H1 (cell line): ENCODE measurements at regions not wholly inside any gene's neighbourhood (a gene's known extent, or its start where the extent isn't known, plus 50 kb on each side); places are given as distances from the start of the nearest gene placed in this dataset.

Source experiments
- CTCF ChIA-PET: fragments of 300-600 bp; sonication (Branson Sonifier 250); formaldehyde crosslinking; loops from one replicate; lab custom pipeline; 2021; ENCODE audit not compliant: partially characterized antibody; lab: Charles Lee
- POLR2A ChIA-PET: fragments of 300-600 bp; sonication (Branson Sonifier 250); formaldehyde crosslinking; loops from one replicate; lab custom pipeline; 2021; ENCODE audit warnings: inconsistent platforms; ENCODE audit not compliant: partially characterized antibody; lab: Charles Lee
- DNase-seq, 2 experiments: peaks; one replicate each; pipeline versions ENCODE4 v3.0.0 to v3.0.0-alpha.2; 2010 to 2022; ENCODE audit warnings: low spot score in 2 of 2, low read depth in 1 of 2, mixed read lengths in 1 of 2
- FAIRE-seq: peaks from 2 replicates; lab custom pipeline; 2011; peaks lifted over from hg19 to GRCh38; lab: Jason Lieb, UNC
- H2AFZ ChIP-seq: 2 replicates; pipeline ENCODE4 v1.8.1; 2012; ENCODE audit warnings: low read length, inconsistent platforms
- H2AK5ac ChIP-seq: 2 replicates; pipeline ENCODE4 v1.6.1; 2013; ENCODE audit warnings: low read depth, low read length
- H2BK120ac ChIP-seq: replicated peaks from 2 replicates; pipeline ENCODE3; 2013; ENCODE audit warnings: low read depth, low read length, inconsistent platforms
- H2BK12ac ChIP-seq: 2 replicates; pipeline ENCODE4 v1.6.1; 2013; ENCODE audit warnings: low read depth, low read length
- H2BK15ac ChIP-seq: 2 replicates; pipeline ENCODE4 v1.6.1; 2013; ENCODE audit warnings: low read length
- H2BK20ac ChIP-seq: 2 replicates; pipeline ENCODE4 v1.6.1; 2013; ENCODE audit warnings: low read length
- H2BK5ac ChIP-seq: 2 replicates; pipeline ENCODE4 v1.6.1; 2013; ENCODE audit warnings: low read depth, low read length
- H3K14ac ChIP-seq: 2 replicates; pipeline ENCODE4 v1.6.1; 2013; ENCODE audit warnings: inconsistent platforms; ENCODE audit not compliant: insufficient read length
- H3K18ac ChIP-seq: 2 replicates; pipeline ENCODE4 v1.6.1; 2013; ENCODE audit warnings: low read length; ENCODE audit errors: extremely low read depth
- H3K23ac ChIP-seq: 2 replicates; pipeline ENCODE4 v1.6.1; 2013; ENCODE audit warnings: inconsistent platforms; ENCODE audit not compliant: insufficient read length
- H3K23me2 ChIP-seq: 2 replicates; pipeline ENCODE4 v1.6.1; 2013; ENCODE audit warnings: low read depth, low read length
- H3K27ac ChIP-seq: 2 replicates; pipeline ENCODE4 v1.6.1; 2011; ENCODE audit warnings: low read depth, low read length, inconsistent platforms
- H3K27me3 ChIP-seq, 4 experiments: replicated peaks in 1 of 4; 1 replicate in 1 of 4; 2 replicates in 3 of 4; pipeline versions ENCODE4 v1.6.1 to v1.8.1; 2011 to 2013; ENCODE audit warnings: low read length in 3 of 4, mild to moderate bottlenecking in 3 of 4, inconsistent platforms in 2 of 4, mixed read lengths in 2 of 4, moderate library complexity in 1 of 4; ENCODE audit not compliant: control insufficient read depth in 3 of 4, insufficient read depth in 3 of 4; ENCODE audit errors: extremely low read depth in 1 of 4
- H3K36me3 ChIP-seq, 4 experiments: 2 replicates each; pipeline versions ENCODE4 v1.6.1 to v1.8.1; 2011 to 2013; ENCODE audit warnings: mild to moderate bottlenecking in 4 of 4, low read length in 3 of 4, moderate library complexity in 2 of 4, control low read depth in 1 of 4, inconsistent platforms in 1 of 4; ENCODE audit not compliant: insufficient read depth in 4 of 4, control insufficient read depth in 2 of 4
- H3K4ac ChIP-seq: replicated peaks from 2 replicates; pipeline ENCODE3; 2013; ENCODE audit warnings: low read length, low read depth, mixed read lengths, inconsistent platforms; ENCODE audit not compliant: insufficient read length
- H3K4me1 ChIP-seq, 4 experiments: replicated peaks in 1 of 4; 1 replicate in 1 of 4; 2 replicates in 3 of 4; pipeline versions ENCODE4 v1.6.1 to v1.8.1; 2011 to 2013; ENCODE audit warnings: low read length in 3 of 4, inconsistent platforms in 2 of 4, mixed read lengths in 1 of 4; ENCODE audit not compliant: insufficient read depth in 4 of 4, control insufficient read depth in 3 of 4
- H3K4me2 ChIP-seq, 2 experiments: 2 replicates each; pipeline versions ENCODE4 v1.6.1 to v1.8.1; 2011 to 2013; ENCODE audit warnings: low read depth in 2 of 2, low read length in 2 of 2, control low read depth in 1 of 2, inconsistent platforms in 1 of 2, mild to moderate bottlenecking in 1 of 2; ENCODE audit not compliant: insufficient read depth in 1 of 2
- H3K4me3 ChIP-seq, 4 experiments: fragments of 200-600, 300-600 bp in 1 of 4; sonication (generic), shearing (Covaris generic), sonication (Bioruptor Twin) in 1 of 4; 2 replicates each; pipeline versions ENCODE4 v1.5.1 to v1.8.1; 2011 to 2016; ENCODE audit warnings: low read length in 4 of 4, low read depth in 3 of 4, control low read depth in 2 of 4, inconsistent platforms in 2 of 4, mild to moderate bottlenecking in 2 of 4, mixed read lengths in 1 of 4, moderate library complexity in 1 of 4; ENCODE audit not compliant: insufficient read depth in 2 of 4; ENCODE audit errors: extremely low read depth in 1 of 4
- H3K56ac ChIP-seq: replicated peaks from 2 replicates; pipeline ENCODE3; 2013; ENCODE audit warnings: low read depth, mild to moderate bottlenecking, mixed read lengths, low read length, inconsistent platforms; ENCODE audit not compliant: insufficient read length
- H3K79me1 ChIP-seq: 2 replicates; pipeline ENCODE4 v1.6.1; 2013; ENCODE audit warnings: low read depth, low read length, control low read depth
- H3K79me2 ChIP-seq, 2 experiments: 2 replicates each; pipeline versions ENCODE4 v1.6.1 to v1.8.1; 2012 to 2013; ENCODE audit warnings: low read length in 2 of 2, mild to moderate bottlenecking in 2 of 2, inconsistent platforms in 1 of 2; ENCODE audit not compliant: insufficient read depth in 2 of 2, control insufficient read depth in 1 of 2
- H3K9ac ChIP-seq, 4 experiments: replicated peaks in 1 of 4; 1 replicate in 1 of 4; 2 replicates in 3 of 4; pipeline versions ENCODE4 v1.6.1 to v1.8.1; 2011 to 2013; ENCODE audit warnings: low read depth in 3 of 4, low read length in 3 of 4, control low read depth in 2 of 4, mild to moderate bottlenecking in 2 of 4, moderate library complexity in 2 of 4, inconsistent platforms in 1 of 4; ENCODE audit errors: extremely low read depth in 1 of 4
- H3K9me3 ChIP-seq, 2 experiments: 2 replicates each; pipeline versions ENCODE4 v1.6.1 to v1.8.1; 2012 to 2013; ENCODE audit warnings: mild to moderate bottlenecking in 2 of 2, moderate library complexity in 2 of 2, control low read depth in 1 of 2, inconsistent platforms in 1 of 2, low read depth in 1 of 2, low read length in 1 of 2, mixed read lengths in 1 of 2; ENCODE audit not compliant: insufficient read depth in 2 of 2
- H4K20me1 ChIP-seq, 2 experiments: replicated peaks in 1 of 2; 2 replicates each; pipeline versions ENCODE3 to v1.8.1; 2011 to 2013; ENCODE audit warnings: inconsistent platforms in 2 of 2, low read length in 2 of 2, mild to moderate bottlenecking in 1 of 2; ENCODE audit not compliant: insufficient read depth in 2 of 2, control insufficient read depth in 1 of 2
- H4K5ac ChIP-seq: 2 replicates; pipeline ENCODE4 v1.6.1; 2013; ENCODE audit warnings: low read length, low read depth, mixed read lengths, inconsistent platforms; ENCODE audit not compliant: insufficient read length
- H4K8ac ChIP-seq: 2 replicates; pipeline ENCODE4 v1.8.0; 2013; ENCODE audit warnings: mild to moderate bottlenecking, moderate library complexity, low read length, inconsistent platforms; ENCODE audit not compliant: insufficient read depth; ENCODE audit errors: extremely low read depth
- H4K91ac ChIP-seq: replicated peaks from 2 replicates; pipeline ENCODE3; 2013; ENCODE audit warnings: low read length, mixed read lengths, inconsistent platforms; ENCODE audit not compliant: insufficient read length
- CBX5 ChIP-seq: fragments of 300-800, 300-1000 bp; sonication (generic); IDR thresholded peaks from 2 replicates; pipeline ENCODE4 v1.7.1; 2016; ENCODE audit warnings: antibody characterized with exemption, low read length, low read depth
- CREB1 ChIP-seq: IDR thresholded peaks from 2 replicates; pipeline ENCODE4 v1.6.1; 2012; ENCODE audit warnings: inconsistent platforms
- EGR1 ChIP-seq: IDR thresholded peaks from 2 replicates; pipeline ENCODE4 v1.6.1; 2011; ENCODE audit warnings: low read depth, low read length, borderline replicate concordance
- EP300 ChIP-seq, 2 experiments: IDR thresholded peaks; 1 replicate in 1 of 2; 2 replicates in 1 of 2; pipeline ENCODE4 v1.6.1; 2011 to 2012; ENCODE audit warnings: low read depth in 2 of 2, low read length in 2 of 2, mild to moderate bottlenecking in 2 of 2, borderline replicate concordance in 1 of 2, inconsistent platforms in 1 of 2, moderate library complexity in 1 of 2
- FOSL1 ChIP-seq: IDR thresholded peaks from 2 replicates; pipeline ENCODE4 v1.6.1; 2011; ENCODE audit warnings: mild to moderate bottlenecking, low read depth, low read length, moderate library complexity; ENCODE audit not compliant: insufficient read depth
- GTF2F1 ChIP-seq: IDR thresholded peaks from 2 replicates; pipeline ENCODE4 v1.6.1; 2012; ENCODE audit warnings: low read depth, low read length, improper control_type of control experiment, borderline replicate concordance
- JUN ChIP-seq: IDR thresholded peaks from 2 replicates; pipeline ENCODE4 v1.6.1; 2011; ENCODE audit warnings: low read depth, mild to moderate bottlenecking, improper control_type of control experiment, low read length
- KDM5A ChIP-seq: fragments of 200-600 bp; IDR thresholded peaks from 2 replicates; pipeline ENCODE4 v1.7.1; 2012; ENCODE audit warnings: mild to moderate bottlenecking, low read length, inconsistent platforms, mixed read lengths
- MAX ChIP-seq: IDR thresholded peaks from 2 replicates; pipeline ENCODE4 v1.6.1; 2012; ENCODE audit warnings: inconsistent platforms
- RAD21 ChIP-seq, 2 experiments: IDR thresholded peaks in 1 of 2; conservative IDR thresholded peaks in 1 of 2; 2 replicates each; pipeline ENCODE4 v1.6.1; 2011; ENCODE audit warnings: low read depth in 2 of 2, low read length in 2 of 2, improper control_type of control experiment in 1 of 2, inconsistent platforms in 1 of 2, mild to moderate bottlenecking in 1 of 2, moderate library complexity in 1 of 2
- RFX5 ChIP-seq: IDR thresholded peaks from 2 replicates; pipeline ENCODE4 v1.6.1; 2011; ENCODE audit warnings: low read depth, low read length, improper control_type of control experiment, borderline replicate concordance
- SIRT6 ChIP-seq: IDR thresholded peaks from one replicate; pipeline ENCODE4 v1.7.1; 2012; ENCODE audit warnings: low read length, inconsistent platforms
- TBP ChIP-seq: IDR thresholded peaks from 2 replicates; pipeline ENCODE4 v1.6.1; 2011; ENCODE audit warnings: low read depth, low read length, improper control_type of control experiment
- WGBS, 2 experiments: shearing (Covaris generic) in 1 of 2; methylation state at CpG; one replicate each; pipeline versions ENCODE4 v1.1.6 to v1.1.7; 2013 to 2015; ENCODE audit warnings: low lambda C conversion rate in 2 of 2, mixed read lengths in 2 of 2, inconsistent platforms in 1 of 2, low coverage in 1 of 2, missing lambda C conversion rate in 1 of 2; ENCODE audit not compliant: insufficient replicate concordance in 2 of 2, insufficient coverage in 1 of 2, insufficient read length in 1 of 2; ENCODE audit errors: extremely low coverage in 1 of 2, missing lambda C conversion rate in 1 of 2; 5-methylcytosine and 5-hydroxymethylcytosine counted together

GRCh38 chrX:39938466-39938865 is 159.3 kb downstream of the BCOR start:
- no peak overlapping the region for H2BK5ac ChIP-seq
- H3K27me3 ChIP-seq: no peaks in the 10 kb centered on the region
- DNase-seq: no peak
- no peak overlapping the region for H3K14ac ChIP-seq
- H2BK20ac ChIP-seq: no peak overlapping the region
- H3K18ac ChIP-seq: no peak overlapping the region
- no peak overlapping the region for H3K4ac ChIP-seq
- H2AFZ ChIP-seq: no peak overlapping the region
- H4K20me1 ChIP-seq: no peaks in the 10 kb centered on the region
- FAIRE-seq: no peak
- H3K9me3 ChIP-seq: no peaks in the 10 kb centered on the region
- no peak overlapping the region for H2BK15ac ChIP-seq
- no peak overlapping the region for H4K8ac ChIP-seq
- ChIA-PET POLR2A (no interaction called here), CTCF (no interaction called here)
- no peak overlapping the region for H2AK5ac ChIP-seq
- H3K23me2 ChIP-seq: no peaks in the 10 kb centered on the region
- H3K27ac ChIP-seq: no peak overlapping the region
- no peak overlapping the region for H4K91ac ChIP-seq
- no peak overlapping the region for H2BK12ac ChIP-seq
- TF ChIP-seq TBP (no peak), KDM5A (no peak), CBX5 (no peak), JUN (no peak), SIRT6 (no peak), RAD21 (IDR thresholded peaks at IDR 0.05 in 1 of 2, conservative IDR thresholded peaks at IDR 0.05 in 1 of 2; ENCODE audit: low read depth in 2 of 2, low read length in 2 of 2) (no peak), EP300 (IDR thresholded peaks at IDR 0.05; ENCODE audit: borderline replicate concordance in 1 of 2, low read depth in 2 of 2, low read length in 2 of 2) (no peak), GTF2F1 (no peak), RFX5 (no peak), CREB1 (no peak), MAX (no peak), EGR1 (no peak), FOSL1 (no peak)
- no peak overlapping the region for H4K5ac ChIP-seq
- 94% methylated on average over 6 of the region's 6 CpGs; no CpG with 5 or more reads in 1 of the 2 experiments for WGBS, 2 experiments
- H2BK120ac ChIP-seq: no peak overlapping the region
- no peaks in the 10 kb centered on the region for H3K79me2 ChIP-seq
- no peaks in the 10 kb centered on the region for H3K79me1 ChIP-seq
- H3K4me2 ChIP-seq: no peak overlapping the region
- no peak overlapping the region for H3K23ac ChIP-seq
- H3K36me3 ChIP-seq: no peaks in the 10 kb centered on the region
- H3K4me1 ChIP-seq: peaks cover 0 to 9% (median 1%) of the 10 kb centered on the region in 4 experiments; a peak in 1 of 7 replicates
- no peak overlapping the region for H3K56ac ChIP-seq
- no peak overlapping the region for H3K9ac ChIP-seq
- no peak overlapping the region for H3K4me3 ChIP-seq
